Natural killer cell (primary cell): ENCODE measurements at regions not wholly inside any gene's neighbourhood (a gene's known extent, or its start where the extent isn't known, plus 50 kb on each side); places are given as distances from the start of the nearest gene placed in this dataset.

Source experiments
- ATAC-seq, 3 donors: fragments of 150-1000 bp in 2 of 3; fragments of 200-7000 bp in 1 of 3; cut with Tn5 transposase; 1 replicate in 1 of 3; 2 replicates in 2 of 3; pipeline ENCODE4 v1.10.0; 2021; ENCODE audit warnings: mild to moderate bottlenecking in 2 of 3, moderate library complexity in 2 of 3
- DNase-seq, 2 donors: peaks; one replicate each; pipeline versions ENCODE4 v3.0.0 to v3.0.0-alpha.2; 2013 to 2021; ENCODE audit warnings: mixed read lengths in 1 of 2
- H3K27ac ChIP-seq: one replicate; pipeline ENCODE4 v1.5.1; 2013; ENCODE audit warnings: mild to moderate bottlenecking, low read length
- H3K27me3 ChIP-seq: one replicate; pipeline ENCODE4 v1.6.1; 2013; ENCODE audit warnings: low read length; ENCODE audit not compliant: control insufficient read depth, insufficient read depth
- H3K36me3 ChIP-seq: one replicate; pipeline ENCODE4 v1.6.1; 2013; ENCODE audit warnings: low read length; ENCODE audit not compliant: control insufficient read depth, insufficient read depth
- H3K4me1 ChIP-seq: one replicate; pipeline ENCODE4 v1.6.1; 2013; ENCODE audit warnings: low read length; ENCODE audit not compliant: control insufficient read depth, insufficient read depth
- H3K4me3 ChIP-seq: one replicate; pipeline ENCODE4 v1.5.1; 2013; ENCODE audit warnings: low read length
- H3K9me3 ChIP-seq: one replicate; pipeline ENCODE4 v1.6.1; 2013; ENCODE audit warnings: low read length; ENCODE audit not compliant: control insufficient read depth, insufficient read depth
- H3K27ac Mint-ChIP-seq, 2 donors: one replicate each; pipeline ENCODE4 v1.8.0; 2022; ENCODE audit warnings: mild to moderate bottlenecking in 2 of 2, mixed read lengths in 2 of 2, moderate library complexity in 1 of 2
- H3K27me3 Mint-ChIP-seq, 2 donors: one replicate each; pipeline ENCODE4 v1.8.0; 2022; ENCODE audit warnings: low read depth in 2 of 2, mixed read lengths in 2 of 2
- H3K36me3 Mint-ChIP-seq: one replicate; pipeline ENCODE4 v1.8.0; 2022; ENCODE audit warnings: mixed read lengths
- H3K4me1 Mint-ChIP-seq, 2 donors: one replicate each; pipeline ENCODE4 v1.8.0; 2022; ENCODE audit warnings: mixed read lengths in 2 of 2
- H3K4me3 Mint-ChIP-seq: one replicate; pipeline ENCODE4 v1.8.0; 2022; ENCODE audit warnings: mild to moderate bottlenecking, moderate library complexity, mixed read lengths
- H3K9me3 Mint-ChIP-seq, 2 donors: one replicate each; pipeline ENCODE4 v1.8.0; 2022; ENCODE audit warnings: mixed read lengths in 2 of 2
- CTCF ChIP-seq: fragments of 200-600 bp; IDR thresholded peaks from one replicate; pipeline ENCODE4 v1.8.0; 2022; ENCODE audit warnings: antibody characterized with exemption
- WGBS: methylation state at CpG from one replicate; pipeline ENCODE4 v1.1.7; 2013; ENCODE audit warnings: missing lambda C conversion rate; ENCODE audit not compliant: insufficient coverage; 5-methylcytosine and 5-hydroxymethylcytosine counted together
- intact Hi-C: fragments of 100-400 bp; cut with micrococcal nuclease; formaldehyde crosslinking; loops from one replicate; pipeline ENCODE4 v1.14.2; 2022

DNA sequence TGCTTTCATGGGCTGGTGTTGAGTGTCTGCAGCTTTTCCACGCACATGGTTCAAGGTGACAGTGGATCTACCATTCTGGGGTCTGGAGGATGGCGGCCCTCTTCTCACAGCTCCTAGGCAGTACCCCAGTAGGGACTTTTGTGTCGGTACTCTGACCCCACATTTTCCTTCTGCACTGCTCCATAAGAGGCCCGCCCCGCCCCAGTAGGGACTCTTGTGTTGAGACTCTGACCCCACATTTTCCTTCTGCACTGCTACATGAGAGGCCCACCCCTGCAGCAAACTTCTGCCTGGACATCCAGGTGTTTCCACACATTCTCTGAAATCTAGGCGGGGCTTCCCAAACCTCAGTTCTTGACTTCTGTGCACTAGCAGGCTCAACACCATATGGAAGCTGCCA lies 383.4 kb upstream of the MEIS2 start:
- Mint-ChIP-seq H3K36me3 (no peaks in the 10 kb centered on the region), H3K27ac (no peak overlapping the region), H3K4me1 (no peaks in the 10 kb centered on the region), H3K27me3 (no peaks in the 10 kb centered on the region), H3K9me3 (peaks cover 7 to 17% of the 10 kb centered on the region in 2 donors), H3K4me3 (no peak overlapping the region)
- Histone ChIP-seq H3K27ac (no peak overlapping the region), H3K9me3 (peaks cover 12% of the 10 kb centered on the region), H3K4me3 (no peak overlapping the region), H3K27me3 (no peaks in the 10 kb centered on the region), H3K36me3 (no peaks in the 10 kb centered on the region), H3K4me1 (no peaks in the 10 kb centered on the region)
- no peak for TF ChIP-seq CTCF
- WGBS, result 84% methylated on average over 6 of the region's 6 CpGs
- ATAC-seq, result no peak
- intact Hi-C loops, result no loop called here
- no peak for DNase-seq

DNA sequence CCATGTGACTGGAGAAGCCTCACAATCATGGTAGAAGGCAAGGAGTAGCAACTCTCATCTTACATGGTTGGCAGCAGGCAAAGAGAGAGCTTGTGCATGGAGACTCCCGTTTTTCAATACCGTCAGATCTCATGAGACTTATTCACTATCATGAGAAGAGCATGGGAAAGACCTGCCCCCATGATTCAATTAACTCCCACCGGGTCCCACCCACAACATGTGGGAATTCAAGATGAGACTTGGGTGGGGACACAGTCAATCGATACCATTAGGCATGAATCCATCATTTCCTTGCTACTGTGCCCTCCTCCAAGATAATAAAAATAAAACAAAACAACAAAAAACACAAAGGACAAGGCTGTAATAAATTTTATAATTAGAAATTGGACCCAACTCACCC lies 384.7 kb upstream of the MEIS2 start:
- H3K27me3 ChIP-seq, result no peaks in the 10 kb centered on the region
- Mint-ChIP-seq H3K4me3 (no peak overlapping the region), H3K27me3 (no peaks in the 10 kb centered on the region), H3K4me1 (no peaks in the 10 kb centered on the region), H3K27ac (no peak overlapping the region), H3K36me3 (no peaks in the 10 kb centered on the region), H3K9me3 (peaks cover 13 to 23% of the 10 kb centered on the region in 2 donors)
- no peak for DNase-seq
- no peak for ATAC-seq
- no peak overlapping the region for H3K27ac ChIP-seq
- H3K36me3 ChIP-seq, result no peaks in the 10 kb centered on the region
- TF ChIP-seq CTCF, result no peak
- intact Hi-C loops, result no loop called here
- no peaks in the 10 kb centered on the region for H3K4me1 ChIP-seq
- no peak overlapping the region for H3K4me3 ChIP-seq
- H3K9me3 ChIP-seq, result peaks cover 12% of the 10 kb centered on the region
- WGBS, result 84% methylated on average over 3 of the region's 4 CpGs

DNA sequence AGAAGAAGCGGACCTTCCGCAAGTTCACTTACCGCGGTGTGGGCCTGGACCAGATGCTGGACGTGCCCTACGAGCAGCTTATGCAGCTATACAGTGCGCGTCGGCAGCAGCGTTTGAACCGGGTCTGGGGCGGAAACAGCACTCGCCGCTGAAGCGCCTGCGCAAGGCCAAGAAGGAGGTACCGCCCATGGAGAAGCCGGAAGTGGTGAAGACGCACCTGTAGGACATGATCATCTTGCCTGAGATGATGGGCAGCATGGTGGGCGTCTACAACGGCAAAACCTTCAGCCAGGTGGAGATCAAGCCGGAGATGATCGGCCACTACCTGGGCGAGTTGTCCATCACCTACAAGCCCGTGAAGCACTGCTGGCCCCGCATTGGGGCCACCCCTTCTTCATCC lies 390.4 kb upstream of the MEIS2 start:
- TF ChIP-seq CTCF, result no peak
- Mint-ChIP-seq H3K27ac (no peak overlapping the region), H3K4me1 (no peaks in the 10 kb centered on the region), H3K27me3 (no peaks in the 10 kb centered on the region), H3K9me3 (peaks cover 13 to 19% of the 10 kb centered on the region in 2 donors), H3K4me3 (no peak overlapping the region), H3K36me3 (no peaks in the 10 kb centered on the region)
- no peak for DNase-seq
- intact Hi-C loops, result no loop called here
- H3K36me3 ChIP-seq, result no peaks in the 10 kb centered on the region
- H3K9me3 ChIP-seq, result peaks cover 7% of the 10 kb centered on the region
- H3K4me3 ChIP-seq, result no peak overlapping the region
- H3K4me1 ChIP-seq, result no peaks in the 10 kb centered on the region
- ATAC-seq, result no peak
- WGBS, result 95% methylated on average over 26 of the region's 26 CpGs
- H3K27ac ChIP-seq, result no peak overlapping the region
- H3K27me3 ChIP-seq, result no peaks in the 10 kb centered on the region

DNA sequence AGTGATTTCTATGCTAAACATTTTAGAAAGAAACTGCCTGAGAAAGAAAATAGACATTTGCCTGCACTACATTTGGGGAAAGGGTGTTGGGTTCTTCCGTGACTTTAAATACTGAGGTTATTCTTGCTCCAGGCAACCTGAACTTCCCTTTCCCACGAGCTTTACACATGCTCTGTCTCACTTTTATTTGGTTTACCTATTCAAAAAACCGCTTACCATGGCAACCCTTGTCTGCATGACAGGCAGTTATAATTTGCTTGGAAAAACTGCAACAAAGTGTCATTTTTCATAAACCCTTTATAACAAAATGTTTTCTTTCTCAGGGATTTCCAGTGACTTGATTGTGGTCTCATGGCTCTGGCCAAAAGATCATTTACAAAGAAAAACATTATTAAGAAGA lies 416.3 kb upstream of the MEIS2 start:
- no peak overlapping the region for H3K4me3 ChIP-seq
- no peak for DNase-seq
- no peak for TF ChIP-seq CTCF
- no peak for ATAC-seq
- no peak overlapping the region for H3K27ac Mint-ChIP-seq
- H3K27me3 Mint-ChIP-seq, result no peaks in the 10 kb centered on the region
- whole genome bisulfite sequencing, result 62% methylated on average over 3 of the region's 3 CpGs
- no peak overlapping the region for H3K4me3 Mint-ChIP-seq
- no peaks in the 10 kb centered on the region for H3K27me3 ChIP-seq
- no peaks in the 10 kb centered on the region for H3K4me1 ChIP-seq
- H3K27ac ChIP-seq, result no peak overlapping the region
- no peaks in the 10 kb centered on the region for H3K36me3 ChIP-seq
- intact Hi-C loops, result no loop called here
- no peaks in the 10 kb centered on the region for H3K9me3 ChIP-seq
- no peaks in the 10 kb centered on the region for H3K36me3 Mint-ChIP-seq
- peaks cover 15 to 26% of the 10 kb centered on the region in 2 donors for H3K9me3 Mint-ChIP-seq
- no peaks in the 10 kb centered on the region for H3K4me1 Mint-ChIP-seq
